HG03025 (cell line): ENCODE measurements at regions not wholly inside any gene's neighbourhood (a gene's known extent, or its start where the extent isn't known, plus 50 kb on each side); places are given as distances from the start of the nearest gene placed in this dataset.

Experiments
- ATAC-seq: cut with Tn5 transposase; IDR thresholded peaks from one replicate; pipeline ENCODE4 v1.9.1; 2021; ENCODE audit warnings: mild to moderate bottlenecking, moderate library complexity; ENCODE audit not compliant: unreplicated experiment, low FRiP score

- no peak for ATAC-seq
Measured at GRCh38 chr10:10314626-10315025, 703.0 kb upstream of the CELF2 start.

- no peak for ATAC-seq
Measured at GRCh38 chr10:10315989-10316388, 701.7 kb upstream of the CELF2 start.

- ATAC-seq = no peak
Measured at GRCh38 chr10:10317151-10317550, 700.5 kb upstream of the CELF2 start.

- ATAC-seq = no peak
Measured at GRCh38 chr10:10318856-10319255, 698.8 kb upstream of the CELF2 start.

- ATAC-seq = no peak
Measured at GRCh38 chr10:10320956-10321355, 696.7 kb upstream of the CELF2 start.

GRCh38 chr10:10326116-10326515 lies 691.6 kb upstream of the CELF2 start:
- no peak for ATAC-seq

- ATAC-seq = no peak
Measured at GRCh38 chr10:10327934-10328333, 689.7 kb upstream of the CELF2 start.

GRCh38 chr10:10330418-10330817 lies 687.3 kb upstream of the CELF2 start:
- ATAC-seq = no peak

GRCh38 chr10:10332786-10333185 lies 684.9 kb upstream of the CELF2 start:
- ATAC-seq = no peak

GRCh38 chr10:10333622-10334021 lies 684.0 kb upstream of the CELF2 start:
- ATAC-seq = no peak

GRCh38 chr10:10338339-10338738 lies 679.3 kb upstream of the CELF2 start:
- ATAC-seq = no peak

GRCh38 chr10:10346390-10347150 lies 671.1 kb upstream of the CELF2 start:
- ATAC-seq = no peak

GRCh38 chr10:10350050-10350449 lies 667.6 kb upstream of the CELF2 start:
- no peak for ATAC-seq

- ATAC-seq = no peak
Measured at GRCh38 chr10:10351451-10351850, 666.2 kb upstream of the CELF2 start.

- ATAC-seq = no peak
Measured at GRCh38 chr10:10353326-10353868, 664.3 kb upstream of the CELF2 start.

- no peak for ATAC-seq
Measured at GRCh38 chr10:10359263-10359662, 658.4 kb upstream of the CELF2 start.

GRCh38 chr10:10361301-10361885 lies 656.3 kb upstream of the CELF2 start:
- no peak for ATAC-seq

- ATAC-seq = no peak
Measured at GRCh38 chr10:10362800-10363199, 654.9 kb upstream of the CELF2 start.

GRCh38 chr10:10363217-10363616 lies 654.5 kb upstream of the CELF2 start:
- no peak for ATAC-seq

GRCh38 chr10:10364902-10365301 lies 652.8 kb upstream of the CELF2 start:
- ATAC-seq = no peak

- ATAC-seq = no peak
Measured at GRCh38 chr10:10365676-10366075, 652.0 kb upstream of the CELF2 start.

GRCh38 chr10:10366836-10367235 lies 650.8 kb upstream of the CELF2 start:
- no peak for ATAC-seq
